Forelimb muscle (tissue), 1 donor: ENCODE measurements at regions not wholly inside any gene's neighbourhood (a gene's known extent, or its start where the extent isn't known, plus 50 kb on each side); places are given as distances from the start of the nearest gene placed in this dataset.

Experiments used
- DNase-seq: peaks from one replicate; pipeline ENCODE4 v3.0.0-alpha.2; 2013; ENCODE audit warnings: low read depth

GRCh38 chr20:22370137-22370536, 214.2 kb downstream of the FOXA2 start:
- no peak for DNase-seq

- DNase-seq: no peak
These were observed 215.3 kb downstream of the FOXA2 start for GRCh38 chr20:22369100-22369499.

GRCh38 chr20:22368235-22368634, 216.1 kb downstream of the FOXA2 start:
- DNase-seq: no peak

GRCh38 chr20:22366631-22367030, 217.7 kb downstream of the FOXA2 start:
- DNase-seq: no peak

GRCh38 chr20:22354647-22355046, 229.7 kb downstream of the FOXA2 start:
- no peak for DNase-seq

- DNase-seq: no peak
These were observed 230.8 kb downstream of the FOXA2 start for GRCh38 chr20:22353586-22353985.

- no peak for DNase-seq
These were observed 232.4 kb downstream of the FOXA2 start for GRCh38 chr20:22352019-22352418.

- no peak for DNase-seq
These were observed 233.7 kb downstream of the FOXA2 start for GRCh38 chr20:22350624-22351023.

GRCh38 chr20:22348010-22348409, 236.4 kb downstream of the FOXA2 start:
- DNase-seq: no peak

GRCh38 chr20:22346716-22347115, 237.7 kb downstream of the FOXA2 start:
- DNase-seq: no peak

GRCh38 chr20:22343612-22344011, 240.8 kb downstream of the FOXA2 start:
- no peak for DNase-seq

GRCh38 chr20:22342410-22342809, 242.0 kb downstream of the FOXA2 start:
- DNase-seq: no peak

- DNase-seq: no peak
These were observed 242.9 kb downstream of the FOXA2 start for GRCh38 chr20:22341508-22341907.

GRCh38 chr20:22339946-22340345, 244.4 kb downstream of the FOXA2 start:
- DNase-seq: no peak

- DNase-seq: peak; percentile 45
These were observed 245.1 kb downstream of the FOXA2 start for GRCh38 chr20:22339091-22339881.

GRCh38 chr20:22338140-22338708, 246.1 kb downstream of the FOXA2 start:
- DNase-seq: no peak

GRCh38 chr20:22335210-22335609, 249.2 kb downstream of the FOXA2 start:
- DNase-seq: no peak

GRCh38 chr20:22333885-22334545, 250.4 kb downstream of the FOXA2 start:
- peak; percentile 24 for DNase-seq

GRCh38 chr20:22324505-22324904, 259.9 kb downstream of the FOXA2 start:
- no peak for DNase-seq

GRCh38 chr20:22322513-22322912, 261.9 kb downstream of the FOXA2 start:
- DNase-seq: no peak

GRCh38 chr20:22321191-22321590, 263.2 kb downstream of the FOXA2 start:
- no peak for DNase-seq

GRCh38 chr20:22320245-22320915, 264.0 kb downstream of the FOXA2 start:
- DNase-seq: no peak
